Adrenal gland (tissue), 9 donors: ENCODE measurements at regions not wholly inside any gene's neighbourhood (a gene's known extent, or its start where the extent isn't known, plus 50 kb on each side); places are given as distances from the start of the nearest gene placed in this dataset.

Experiments
- DNase-seq, 7 donors: peaks; one replicate each; pipeline ENCODE4 v3.0.0-alpha.2; 2019 to 2020
- H3K27ac ChIP-seq, 5 donors: fragments of 200-600 bp; sonication (generic) in 4 of 5; 1 replicate in 3 of 5; 2 replicates in 2 of 5; pipeline versions ENCODE4 v1.5.1 to v1.8.0; 2016 to 2020; ENCODE audit warnings: mild to moderate bottlenecking in 1 of 5
- H3K27me3 ChIP-seq: fragments of 200-600 bp; 2 replicates; pipeline ENCODE4 v1.8.0; 2021
- H3K36me3 ChIP-seq, 2 donors: fragments of 200-600 bp; replicated peaks in 1 of 2; 1 replicate in 1 of 2; 2 replicates in 1 of 2; pipeline versions ENCODE4 v1.5.1 to v1.8.0; 2018 to 2022
- H3K4me1 ChIP-seq, 2 donors: fragments of 200-600 bp; replicated peaks in 1 of 2; 1 replicate in 1 of 2; 2 replicates in 1 of 2; pipeline versions ENCODE4 v1.5.1 to v1.8.0; 2018 to 2021
- H3K4me3 ChIP-seq, 4 donors: fragments of 200-600 bp; sonication (generic) in 3 of 4; one replicate each; pipeline ENCODE4 v1.5.1; 2016 to 2018
- H3K9me3 ChIP-seq, 3 donors: fragments of 200-600 bp; sonication (generic) in 1 of 3; replicated peaks in 1 of 3; 1 replicate in 2 of 3; 2 replicates in 1 of 3; pipeline versions ENCODE4 v1.5.1 to v1.8.0; 2016 to 2021
- POLR2A ChIP-seq, 2 donors: fragments of 450-650 bp; IDR thresholded peaks; one replicate each; pipeline ENCODE4 v1.6.1; 2017; ENCODE audit warnings: antibody characterized with exemption in 2 of 2, mild to moderate bottlenecking in 2 of 2, moderate library complexity in 1 of 2
- WGBS, 4 donors: extraction: QIAGEN DNeasy Blood & Tissue Kit in 2 of 4; methylation state at CpG; one replicate each; pipeline versions ENCODE4 v1.1.5 to v1.1.7; 2013 to 2017; 5-methylcytosine and 5-hydroxymethylcytosine counted together
- intact Hi-C, 2 donors: fragments of 100-400 bp; cut with DNase I; formaldehyde crosslinking; loops; one replicate each; pipeline versions ENCODE4 v1.14.1 to v1.15.0; 2022 to 2023
- TF ChIP-seq, protein P1 (sequence below), 6 experiments: fragments of 450-650 bp in 4 of 6; fragments of 200-600 bp in 2 of 6; sonication (generic) in 1 of 6; IDR thresholded peaks; 1 replicate in 5 of 6; 2 replicates in 1 of 6; pipeline versions ENCODE4 v1.5.1 to v1.8.0; 2016 to 2021; ENCODE audit warnings: antibody characterized with exemption in 6 of 6, mild to moderate bottlenecking in 2 of 6, moderate library complexity in 1 of 6
- donor health status: healthy with polysubstance abuse.
- donor health status: Bipolar disorder and iron deficiency.
- donor health status: DM: yes; HTN: yes; CAD: no.
- donor health status: DM: no; HTN: no; CAD: no.
- donor health status: DM: no; HTN: no; CAD: no.

DNA sequence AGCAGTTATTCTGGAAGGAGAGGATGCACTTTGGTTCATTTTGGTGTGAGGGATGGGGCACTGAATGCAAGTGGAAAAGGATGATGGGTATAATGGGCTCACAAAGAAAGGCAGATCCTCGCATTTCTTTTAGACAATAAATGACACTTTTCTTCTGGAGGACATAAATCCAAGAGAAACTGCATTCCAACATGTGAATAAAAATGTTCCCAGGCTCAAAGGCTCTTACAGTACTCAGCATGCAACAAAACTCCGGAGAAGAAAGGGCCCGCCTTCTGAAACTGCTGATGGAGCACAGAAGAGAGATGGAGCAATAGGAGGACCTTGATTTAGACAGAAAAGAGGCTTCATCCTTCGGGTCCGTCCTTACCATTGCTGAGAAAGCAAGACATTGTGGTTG lies 538.2 kb upstream of the DPP6 start:
- 72 to 79% (median 73%) methylated on average over 5 of the region's 5 CpGs for WGBS, 4 donors
- TF ChIP-seq, protein P1, sequence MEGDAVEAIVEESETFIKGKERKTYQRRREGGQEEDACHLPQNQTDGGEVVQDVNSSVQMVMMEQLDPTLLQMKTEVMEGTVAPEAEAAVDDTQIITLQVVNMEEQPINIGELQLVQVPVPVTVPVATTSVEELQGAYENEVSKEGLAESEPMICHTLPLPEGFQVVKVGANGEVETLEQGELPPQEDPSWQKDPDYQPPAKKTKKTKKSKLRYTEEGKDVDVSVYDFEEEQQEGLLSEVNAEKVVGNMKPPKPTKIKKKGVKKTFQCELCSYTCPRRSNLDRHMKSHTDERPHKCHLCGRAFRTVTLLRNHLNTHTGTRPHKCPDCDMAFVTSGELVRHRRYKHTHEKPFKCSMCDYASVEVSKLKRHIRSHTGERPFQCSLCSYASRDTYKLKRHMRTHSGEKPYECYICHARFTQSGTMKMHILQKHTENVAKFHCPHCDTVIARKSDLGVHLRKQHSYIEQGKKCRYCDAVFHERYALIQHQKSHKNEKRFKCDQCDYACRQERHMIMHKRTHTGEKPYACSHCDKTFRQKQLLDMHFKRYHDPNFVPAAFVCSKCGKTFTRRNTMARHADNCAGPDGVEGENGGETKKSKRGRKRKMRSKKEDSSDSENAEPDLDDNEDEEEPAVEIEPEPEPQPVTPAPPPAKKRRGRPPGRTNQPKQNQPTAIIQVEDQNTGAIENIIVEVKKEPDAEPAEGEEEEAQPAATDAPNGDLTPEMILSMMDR (IDR thresholded peaks at IDR 0.05) = no peak
- TF ChIP-seq POLR2A (IDR thresholded peaks at IDR 0.05) = no peak
- Histone ChIP-seq H3K4me3 (no peak overlapping the region), H3K9me3 (no peaks in the 10 kb centered on the region), H3K27me3 (no peaks in the 10 kb centered on the region), H3K36me3 (no peaks in the 10 kb centered on the region), H3K4me1 (no peaks in the 10 kb centered on the region), H3K27ac (no peak overlapping the region)
- no peak for DNase-seq
- intact Hi-C loops = no loop called here

DNA sequence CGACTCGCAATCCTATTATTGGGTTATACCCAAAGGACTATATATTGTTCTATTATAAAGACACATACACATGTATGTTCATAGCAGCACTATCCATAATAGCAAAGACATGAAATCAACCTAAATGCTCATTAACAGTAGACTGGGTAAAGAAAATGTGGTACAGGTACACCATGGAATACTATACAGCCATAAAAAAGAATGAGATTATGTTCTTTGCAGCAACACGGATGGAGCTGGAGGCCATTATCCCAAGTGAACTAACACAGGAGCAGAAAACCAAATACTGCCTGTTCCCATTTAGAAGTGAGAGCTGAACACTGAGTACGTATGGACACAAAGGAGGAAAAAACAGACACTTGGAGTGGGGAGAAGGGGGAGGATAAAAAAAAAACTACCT lies 536.8 kb upstream of the DPP6 start:
- Histone ChIP-seq H3K9me3 (no peaks in the 10 kb centered on the region), H3K27me3 (no peaks in the 10 kb centered on the region), H3K4me3 (no peak overlapping the region), H3K36me3 (no peaks in the 10 kb centered on the region), H3K4me1 (no peaks in the 10 kb centered on the region), H3K27ac (no peak overlapping the region)
- no peak for DNase-seq
- intact Hi-C loops = no loop called here
- TF ChIP-seq, protein P1 (IDR thresholded peaks at IDR 0.05) = no peak
- TF ChIP-seq POLR2A (IDR thresholded peaks at IDR 0.05) = no peak
- WGBS, 4 donors = 86 to 95% (median 90%) methylated on average over 4 of the region's 4 CpGs

DNA sequence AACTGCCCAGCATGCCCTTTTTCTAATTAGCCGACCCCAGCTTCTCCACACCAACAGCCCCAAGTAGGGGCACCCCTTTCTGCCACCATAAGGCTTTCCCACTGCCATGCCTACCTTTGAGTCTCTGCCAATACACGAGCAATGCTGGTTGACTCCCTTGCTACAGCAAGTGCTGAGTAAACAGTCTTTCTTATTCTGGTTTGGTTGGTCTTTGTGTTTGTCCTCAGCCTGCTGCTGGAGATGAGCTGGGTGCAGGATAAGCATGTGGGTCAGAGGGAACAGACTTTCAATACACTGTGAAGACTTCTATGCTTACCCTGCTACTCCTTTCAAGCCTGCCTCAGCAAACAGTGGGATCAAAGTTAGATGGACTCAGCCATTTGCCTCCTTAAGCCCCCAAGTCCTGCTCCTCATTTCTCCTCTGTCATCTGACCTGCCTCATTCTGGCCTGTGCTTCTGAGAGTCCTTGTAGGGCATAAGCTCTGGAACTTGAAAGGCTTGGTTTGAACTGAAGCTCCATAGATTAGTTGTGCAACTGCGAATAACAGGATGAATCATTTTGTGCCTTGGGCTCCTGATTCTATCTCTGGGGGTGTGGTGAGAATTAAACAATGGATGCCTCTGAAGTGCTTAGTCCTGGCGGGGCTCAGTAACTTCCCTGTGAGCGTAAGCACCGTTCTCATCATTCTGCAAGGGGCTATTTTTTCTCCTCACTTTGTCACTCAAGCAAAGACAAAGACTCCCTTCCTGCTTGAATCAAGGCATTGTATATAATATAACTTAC lies 533.8 kb upstream of the DPP6 start:
- no peak overlapping the region for H3K27ac ChIP-seq
- DNase-seq = no peak
- intact Hi-C loops = no loop called here
- no peak overlapping the region for H3K4me3 ChIP-seq
- H3K36me3 ChIP-seq = no peaks in the 10 kb centered on the region
- 76 to 85% (median 84%) methylated on average over 6 of the region's 6 CpGs for WGBS, 4 donors
- TF ChIP-seq POLR2A (IDR thresholded peaks at IDR 0.05) = no peak
- TF ChIP-seq, protein P1 (IDR thresholded peaks at IDR 0.05) = no peak
- H3K4me1 ChIP-seq = no peaks in the 10 kb centered on the region
- H3K9me3 ChIP-seq = no peaks in the 10 kb centered on the region
- H3K27me3 ChIP-seq = no peaks in the 10 kb centered on the region

DNA sequence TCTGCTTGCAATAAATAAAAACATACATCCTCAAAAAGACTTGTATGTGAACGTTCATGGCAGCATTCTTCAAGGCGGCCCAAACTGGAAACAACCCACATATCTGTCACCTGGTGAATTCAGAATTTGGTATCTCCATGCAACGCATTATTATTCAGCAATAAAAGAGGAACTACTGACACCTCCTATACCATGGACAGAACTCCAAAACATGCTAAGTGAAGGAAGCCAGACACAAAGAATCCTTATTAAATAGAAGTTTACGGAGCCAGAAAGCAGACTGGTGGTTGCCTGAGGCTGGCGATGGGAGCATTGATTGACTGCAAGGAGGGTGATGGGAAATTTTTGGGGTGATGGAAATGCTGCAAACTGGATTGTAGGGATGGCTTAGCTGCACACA lies 530.8 kb upstream of the DPP6 start:
- H3K27me3 ChIP-seq = no peaks in the 10 kb centered on the region
- intact Hi-C loops = no loop called here
- no peaks in the 10 kb centered on the region for H3K4me1 ChIP-seq
- 76 to 85% (median 81%) methylated on average over 5 of the region's 5 CpGs for WGBS, 4 donors
- no peaks in the 10 kb centered on the region for H3K9me3 ChIP-seq
- no peak overlapping the region for H3K27ac ChIP-seq
- no peak for TF ChIP-seq POLR2A (IDR thresholded peaks at IDR 0.05)
- TF ChIP-seq, protein P1 (IDR thresholded peaks at IDR 0.05) = no peak
- no peak overlapping the region for H3K4me3 ChIP-seq
- H3K36me3 ChIP-seq = no peaks in the 10 kb centered on the region
- DNase-seq = no peak
